NB4 (cell line): ENCODE measurements at regions not wholly inside any gene's neighbourhood (a gene's known extent, or its start where the extent isn't known, plus 50 kb on each side); places are given as distances from the start of the nearest gene placed in this dataset.

Experiments
- DNase-seq: peaks from one replicate; pipeline ENCODE4 v3.0.0; 2010; ENCODE audit warnings: low read depth
- H3K4me3 ChIP-seq: one replicate; pipeline ENCODE4 v1.5.1; 2011; ENCODE audit warnings: mild to moderate bottlenecking, low read depth, low read length, moderate library complexity
- MYC ChIP-seq: IDR thresholded peaks from 2 replicates; pipeline ENCODE4 v1.6.1; 2011; ENCODE audit warnings: low read depth, low read length
- POLR2A ChIP-seq: IDR thresholded peaks from 2 replicates; pipeline ENCODE4 v1.6.1; 2011; ENCODE audit warnings: mild to moderate bottlenecking; ENCODE audit not compliant: insufficient read length; ENCODE audit errors: extremely low read depth
- TF ChIP-seq, protein P1 (sequence below): IDR thresholded peaks from 2 replicates; pipeline ENCODE4 v1.6.1; 2011; ENCODE audit warnings: low read depth, low read length
- TF ChIP-seq, protein P2 (sequence below): IDR thresholded peaks from one replicate; pipeline ENCODE4 v1.5.1; 2012; ENCODE audit warnings: low read depth, low read length

DNA sequence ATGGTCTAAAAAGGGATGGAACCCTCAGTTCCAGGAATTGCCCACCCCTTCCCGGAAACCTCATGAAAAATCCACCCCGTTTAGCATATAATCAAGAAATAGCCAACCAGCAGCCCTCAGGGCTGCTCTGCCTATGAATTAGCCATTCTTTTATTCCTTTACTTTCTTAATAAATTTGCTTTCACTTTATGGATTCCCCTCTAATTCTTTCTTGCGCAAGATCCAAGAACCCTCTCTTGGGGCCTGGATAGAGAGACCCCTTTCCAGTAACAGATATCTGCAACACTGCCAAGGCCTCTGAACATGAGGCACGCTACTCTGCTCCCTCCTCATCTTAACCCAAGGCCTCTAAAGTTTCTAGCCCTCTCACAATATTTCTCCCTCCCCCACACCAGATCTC, 58.9 kb upstream of the POU2F1 start:
- H3K4me3 ChIP-seq, result no peak overlapping the region
- no peak for DNase-seq
- TF ChIP-seq, protein P1, sequence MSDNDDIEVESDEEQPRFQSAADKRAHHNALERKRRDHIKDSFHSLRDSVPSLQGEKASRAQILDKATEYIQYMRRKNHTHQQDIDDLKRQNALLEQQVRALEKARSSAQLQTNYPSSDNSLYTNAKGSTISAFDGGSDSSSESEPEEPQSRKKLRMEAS, result no peak
- TF ChIP-seq, protein P2, sequence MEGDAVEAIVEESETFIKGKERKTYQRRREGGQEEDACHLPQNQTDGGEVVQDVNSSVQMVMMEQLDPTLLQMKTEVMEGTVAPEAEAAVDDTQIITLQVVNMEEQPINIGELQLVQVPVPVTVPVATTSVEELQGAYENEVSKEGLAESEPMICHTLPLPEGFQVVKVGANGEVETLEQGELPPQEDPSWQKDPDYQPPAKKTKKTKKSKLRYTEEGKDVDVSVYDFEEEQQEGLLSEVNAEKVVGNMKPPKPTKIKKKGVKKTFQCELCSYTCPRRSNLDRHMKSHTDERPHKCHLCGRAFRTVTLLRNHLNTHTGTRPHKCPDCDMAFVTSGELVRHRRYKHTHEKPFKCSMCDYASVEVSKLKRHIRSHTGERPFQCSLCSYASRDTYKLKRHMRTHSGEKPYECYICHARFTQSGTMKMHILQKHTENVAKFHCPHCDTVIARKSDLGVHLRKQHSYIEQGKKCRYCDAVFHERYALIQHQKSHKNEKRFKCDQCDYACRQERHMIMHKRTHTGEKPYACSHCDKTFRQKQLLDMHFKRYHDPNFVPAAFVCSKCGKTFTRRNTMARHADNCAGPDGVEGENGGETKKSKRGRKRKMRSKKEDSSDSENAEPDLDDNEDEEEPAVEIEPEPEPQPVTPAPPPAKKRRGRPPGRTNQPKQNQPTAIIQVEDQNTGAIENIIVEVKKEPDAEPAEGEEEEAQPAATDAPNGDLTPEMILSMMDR, result no peak

DNA sequence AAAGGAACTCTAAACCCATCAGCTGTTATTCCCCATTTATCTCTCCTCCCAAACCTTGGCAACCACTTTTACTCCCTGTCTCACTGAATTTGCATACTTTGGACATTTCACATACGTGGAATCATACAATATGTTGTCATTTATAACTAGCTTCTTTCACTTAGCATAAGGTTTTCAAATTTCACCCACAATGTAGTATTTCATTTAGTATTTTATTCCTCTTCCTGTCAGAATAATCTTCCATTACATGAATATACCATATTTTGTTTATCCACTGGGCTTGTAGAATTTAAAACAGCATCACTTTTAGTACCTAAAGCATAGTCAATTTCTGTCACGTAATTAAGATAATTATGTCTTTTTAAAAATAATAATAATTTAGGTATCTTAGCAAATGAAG, 55.5 kb upstream of the POU2F1 start:
- H3K4me3 ChIP-seq, result no peak overlapping the region
- DNase-seq, result no peak
- TF ChIP-seq, protein P2, result no peak
- TF ChIP-seq, protein P1, result no peak
- no peak for TF ChIP-seq POLR2A
- no peak for TF ChIP-seq MYC

DNA sequence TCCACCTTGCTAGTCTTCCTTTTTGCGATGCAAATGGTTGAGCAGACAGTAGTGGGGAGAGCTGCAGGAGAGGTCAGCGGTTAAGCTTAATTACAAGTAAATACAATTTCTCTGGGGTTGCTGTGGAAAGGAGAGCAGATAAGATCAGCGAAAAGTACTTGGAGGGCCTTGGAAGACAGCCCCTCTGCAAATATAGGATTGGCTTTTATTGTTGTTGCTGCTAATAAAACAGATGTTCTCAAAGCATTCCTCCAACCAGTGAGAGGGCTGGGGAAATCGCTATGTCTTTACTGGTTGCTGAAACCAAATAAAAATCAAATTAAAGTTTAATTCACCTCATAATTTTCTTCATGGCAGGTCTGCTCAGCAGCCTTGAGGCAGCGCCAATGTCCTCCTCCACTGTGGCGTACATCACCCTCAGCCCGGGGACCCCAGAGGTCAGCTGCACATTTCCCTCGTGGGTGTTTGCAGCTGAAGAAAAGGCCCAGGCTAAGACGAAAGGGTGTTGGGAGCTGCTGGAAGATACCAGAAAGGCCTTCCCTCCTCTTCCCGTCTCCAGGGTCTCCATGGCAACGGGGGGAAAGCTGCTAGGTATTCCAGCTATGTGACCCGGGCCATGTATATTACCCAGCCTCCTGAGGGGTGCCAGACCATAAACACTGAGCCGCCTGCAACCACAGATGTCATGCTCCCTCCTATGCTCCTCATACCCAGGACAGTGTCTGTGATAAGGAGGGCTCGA, 54.6 kb upstream of the POU2F1 start:
- no peak overlapping the region for H3K4me3 ChIP-seq
- no peak for DNase-seq
- no peak for TF ChIP-seq MYC
- TF ChIP-seq, protein P2, result no peak
- TF ChIP-seq POLR2A, result no peak
- TF ChIP-seq, protein P1, result no peak

DNA sequence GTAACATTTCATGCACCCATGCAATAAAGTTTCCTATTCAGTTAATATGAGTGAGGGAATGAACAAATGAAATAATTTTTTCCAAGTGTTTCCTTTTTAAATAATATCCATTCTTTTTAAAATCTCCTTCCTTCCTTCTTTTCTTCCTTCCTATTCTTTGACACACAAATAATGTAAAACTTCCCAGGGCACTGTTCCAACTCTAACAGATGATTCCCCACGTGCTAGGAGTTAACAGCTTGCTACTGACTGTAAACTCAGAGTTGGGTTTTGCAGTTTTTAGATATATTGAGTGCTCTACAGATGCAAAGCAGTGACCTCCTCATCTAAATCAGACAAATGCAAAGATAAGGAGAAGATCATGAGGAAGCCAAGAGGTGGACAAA, 54.0 kb upstream of the POU2F1 start:
- DNase-seq, result no peak
- TF ChIP-seq, protein P1, result no peak
- TF ChIP-seq, protein P2, result no peak
- TF ChIP-seq MYC (no peak), POLR2A (no peak)
- no peak overlapping the region for H3K4me3 ChIP-seq

DNA sequence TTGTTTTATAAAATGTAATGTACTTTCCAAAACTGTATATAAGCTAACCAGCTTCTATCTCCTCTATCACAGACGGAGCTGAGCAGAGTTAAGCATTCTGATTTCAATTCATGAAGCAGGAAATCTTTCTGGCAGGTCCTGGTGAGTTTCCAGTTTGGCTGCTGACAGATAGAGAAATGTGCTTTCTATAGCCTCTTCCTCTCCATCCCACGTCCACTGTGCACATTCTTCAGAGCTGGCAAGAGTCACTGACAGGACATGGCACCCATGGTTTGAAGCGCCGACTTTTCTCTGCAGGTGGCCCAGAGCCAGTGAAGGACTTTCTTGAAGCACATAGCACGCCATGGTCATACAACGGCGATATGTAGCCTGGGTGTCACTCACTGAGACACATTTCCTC, 52.3 kb upstream of the POU2F1 start:
- DNase-seq, result no peak
- H3K4me3 ChIP-seq, result no peak overlapping the region
- TF ChIP-seq MYC (no peak), POLR2A (no peak)
- TF ChIP-seq, protein P1, result no peak
- TF ChIP-seq, protein P2, result no peak

DNA sequence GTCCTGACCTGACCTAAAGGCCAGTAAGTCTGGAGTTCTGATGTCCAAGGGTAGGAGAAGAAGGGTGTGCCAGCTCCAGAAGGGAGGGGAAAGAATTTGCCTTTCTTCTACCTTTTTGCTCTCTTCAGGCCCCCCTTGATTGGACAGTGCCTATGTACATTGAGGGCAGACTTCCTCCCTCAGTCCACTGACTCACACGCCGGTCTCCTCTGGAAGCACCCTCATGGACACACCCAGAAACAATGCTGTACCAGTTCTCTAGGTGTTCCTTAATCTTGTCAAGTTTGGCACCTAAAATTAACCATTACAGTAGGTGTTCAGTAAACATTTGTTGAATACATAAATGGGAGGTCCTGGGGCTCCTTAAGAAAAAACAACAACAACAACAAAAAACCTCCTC, 51.0 kb upstream of the POU2F1 start:
- DNase-seq, result no peak
- TF ChIP-seq, protein P1, result no peak
- TF ChIP-seq, protein P2, result no peak
- TF ChIP-seq POLR2A (no peak), MYC (no peak)
- no peak overlapping the region for H3K4me3 ChIP-seq
